GM12875 (cell line): ENCODE measurements at regions not wholly inside any gene's neighbourhood (a gene's known extent, or its start where the extent isn't known, plus 50 kb on each side); places are given as distances from the start of the nearest gene placed in this dataset.
"Not testable (repeated sequence)": the region's sequence is repeated elsewhere in the genome, so short reads cannot be mapped to it uniquely, and the experiment has no call there.

ENCODE experiments used
- H3K4me3 ChIP-seq: one replicate; pipeline ENCODE4 v1.5.1; 2011; ENCODE audit warnings: low read depth, low read length, control low read depth
- TF ChIP-seq, protein P1 (sequence below): IDR thresholded peaks from 2 replicates; pipeline ENCODE4 v1.5.1; 2011; ENCODE audit warnings: low read depth, mild to moderate bottlenecking, control low read depth, inconsistent platforms, low read length, moderate library complexity, borderline replicate concordance; ENCODE audit not compliant: insufficient read depth

DNA sequence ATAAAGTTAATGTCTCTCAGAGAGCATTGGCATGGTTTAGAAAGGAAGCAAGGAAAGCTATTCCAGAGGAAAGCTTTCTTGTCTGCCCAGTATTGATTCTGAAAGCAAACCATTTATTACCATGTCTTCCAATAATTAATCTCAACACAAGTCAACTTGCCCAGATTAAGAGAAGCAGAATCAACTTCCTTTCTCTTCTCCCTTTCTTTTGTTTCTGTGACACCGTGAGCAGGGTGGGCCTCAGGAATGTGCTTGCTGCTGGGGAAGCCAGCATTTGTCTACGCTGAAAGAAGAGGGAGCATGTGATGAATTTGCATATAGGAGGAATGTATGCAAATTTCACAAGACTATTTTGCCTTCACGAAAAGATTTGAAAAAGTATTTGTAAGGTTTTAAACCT is 368.6 kb upstream of the ROPN1 start:
- TF ChIP-seq, protein P1, sequence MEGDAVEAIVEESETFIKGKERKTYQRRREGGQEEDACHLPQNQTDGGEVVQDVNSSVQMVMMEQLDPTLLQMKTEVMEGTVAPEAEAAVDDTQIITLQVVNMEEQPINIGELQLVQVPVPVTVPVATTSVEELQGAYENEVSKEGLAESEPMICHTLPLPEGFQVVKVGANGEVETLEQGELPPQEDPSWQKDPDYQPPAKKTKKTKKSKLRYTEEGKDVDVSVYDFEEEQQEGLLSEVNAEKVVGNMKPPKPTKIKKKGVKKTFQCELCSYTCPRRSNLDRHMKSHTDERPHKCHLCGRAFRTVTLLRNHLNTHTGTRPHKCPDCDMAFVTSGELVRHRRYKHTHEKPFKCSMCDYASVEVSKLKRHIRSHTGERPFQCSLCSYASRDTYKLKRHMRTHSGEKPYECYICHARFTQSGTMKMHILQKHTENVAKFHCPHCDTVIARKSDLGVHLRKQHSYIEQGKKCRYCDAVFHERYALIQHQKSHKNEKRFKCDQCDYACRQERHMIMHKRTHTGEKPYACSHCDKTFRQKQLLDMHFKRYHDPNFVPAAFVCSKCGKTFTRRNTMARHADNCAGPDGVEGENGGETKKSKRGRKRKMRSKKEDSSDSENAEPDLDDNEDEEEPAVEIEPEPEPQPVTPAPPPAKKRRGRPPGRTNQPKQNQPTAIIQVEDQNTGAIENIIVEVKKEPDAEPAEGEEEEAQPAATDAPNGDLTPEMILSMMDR, result no peak
- no peak overlapping the region for H3K4me3 ChIP-seq

DNA sequence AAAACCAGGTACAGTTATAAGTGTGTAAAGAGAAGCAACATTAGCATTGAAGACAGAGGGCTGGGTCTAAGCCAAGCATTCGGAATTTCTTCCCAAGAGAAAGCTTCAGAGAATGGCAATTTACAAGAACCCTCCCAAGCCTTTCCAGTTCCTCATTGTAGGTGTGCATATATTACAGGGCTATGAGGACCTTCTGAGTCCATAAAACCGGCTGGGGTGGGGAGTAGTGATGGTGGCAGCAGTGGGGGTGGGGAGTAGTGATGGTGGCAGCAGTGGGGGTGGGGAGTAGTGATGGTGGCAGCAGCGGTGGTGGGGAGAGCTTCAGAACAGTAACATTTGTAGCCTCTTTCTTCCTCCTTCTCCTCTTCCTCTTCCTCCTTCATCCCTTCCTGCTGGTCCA is 368.7 kb upstream of the UMPS start:
- TF ChIP-seq, protein P1, result no peak
- H3K4me3 ChIP-seq, result no peak overlapping the region

DNA sequence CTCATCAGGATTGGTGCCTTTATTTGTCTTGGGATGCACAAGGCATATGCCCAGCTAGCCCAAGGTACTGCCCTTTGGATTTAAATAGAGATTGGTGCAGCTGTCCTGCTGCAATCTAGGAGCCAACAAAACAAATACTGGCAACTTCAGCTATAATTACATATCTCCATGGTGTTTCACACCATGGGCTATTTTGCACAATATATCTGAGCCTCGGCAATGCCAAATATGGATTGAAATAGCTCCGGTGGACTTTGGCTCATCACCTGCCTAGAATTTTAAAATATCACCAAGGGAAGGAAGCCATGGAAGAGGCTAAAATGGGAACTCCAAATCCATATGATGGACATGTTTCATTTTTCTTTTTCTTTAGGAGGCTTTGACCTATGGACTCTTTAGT is 367.8 kb upstream of the UMPS start:
- TF ChIP-seq, protein P1, result no peak
- H3K4me3 ChIP-seq, result no peak overlapping the region

DNA sequence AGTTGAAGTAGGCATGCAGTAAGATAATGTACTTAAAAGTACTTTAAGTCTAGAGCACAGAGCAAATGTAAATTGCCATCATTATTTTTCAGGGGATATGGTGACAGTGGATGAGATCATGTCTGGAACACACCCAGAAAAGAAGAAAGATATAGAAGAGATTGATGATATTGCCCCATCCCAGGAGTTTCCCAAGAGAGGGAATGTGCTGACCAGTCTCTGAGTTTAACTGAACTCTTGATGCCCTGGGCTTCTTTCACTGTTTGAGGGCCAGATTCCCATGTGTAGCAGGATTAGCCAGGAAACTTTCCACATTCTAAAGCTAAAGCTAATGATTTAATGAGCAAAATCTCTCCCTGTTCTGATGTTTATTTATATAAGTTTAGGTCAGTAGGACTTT is 366.8 kb upstream of the UMPS start:
- H3K4me3 ChIP-seq, result no peak overlapping the region

DNA sequence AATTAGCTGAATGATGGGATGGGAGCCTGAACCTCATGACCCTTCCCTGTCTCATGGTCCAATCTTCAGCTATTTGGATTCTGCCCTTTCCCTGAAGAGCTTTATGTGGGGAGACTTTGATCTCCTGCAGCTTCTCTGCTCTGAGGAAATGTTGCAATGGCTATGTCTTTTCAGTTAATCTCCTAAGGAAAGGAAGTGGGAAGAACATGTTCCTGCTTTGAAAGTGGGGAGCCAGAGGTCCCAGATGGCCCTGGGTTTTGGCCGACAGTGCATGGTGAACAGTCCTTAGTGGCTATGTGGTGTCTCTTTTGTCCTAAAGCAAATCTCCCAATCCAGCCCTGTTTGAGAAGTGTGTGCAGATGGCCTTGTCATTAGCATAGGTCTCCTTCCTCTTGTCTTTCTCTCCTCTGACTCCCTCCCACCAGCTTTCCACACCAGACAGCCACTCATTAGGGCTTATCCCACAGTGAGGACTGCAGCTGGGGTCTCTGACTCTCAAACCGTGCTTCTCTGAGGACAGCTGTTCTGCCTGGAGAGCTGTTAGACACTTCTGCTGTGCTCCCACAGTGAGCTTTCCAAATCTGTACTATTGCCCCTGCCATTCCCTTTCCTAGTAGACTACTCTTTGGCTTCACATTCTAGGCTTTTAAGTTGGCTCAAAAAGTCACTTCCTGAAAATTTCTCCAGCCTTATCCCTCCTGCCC is 365.8 kb upstream of the UMPS start:
- H3K4me3 ChIP-seq, result no peak overlapping the region
- TF ChIP-seq, protein P1, result no peak

More for the DNA sequence above, 366.8 kb upstream of the UMPS start:
- TF ChIP-seq, protein P1, result no peak

DNA sequence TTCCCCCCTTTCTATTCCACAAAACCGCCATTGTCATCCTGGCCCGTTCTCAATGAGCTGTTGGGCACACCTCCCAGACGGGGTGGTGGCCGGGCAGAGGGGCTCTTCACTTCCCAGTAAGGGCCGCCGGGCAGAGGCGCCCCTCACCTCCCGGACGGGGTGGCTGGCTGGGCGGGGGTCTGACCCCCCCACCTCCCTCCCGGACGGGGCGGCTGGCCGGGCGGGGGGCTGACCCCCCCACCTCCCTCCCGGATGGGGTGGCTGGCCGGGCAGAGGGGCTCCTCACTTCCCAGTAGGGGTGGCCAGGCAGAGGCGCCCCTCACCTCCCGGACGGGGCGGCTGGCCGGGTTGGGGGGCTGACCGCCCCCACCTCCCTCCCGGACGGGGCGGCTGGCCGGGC is 363.6 kb upstream of the UMPS start:
- not testable (repeated sequence) for H3K4me3 ChIP-seq

DNA sequence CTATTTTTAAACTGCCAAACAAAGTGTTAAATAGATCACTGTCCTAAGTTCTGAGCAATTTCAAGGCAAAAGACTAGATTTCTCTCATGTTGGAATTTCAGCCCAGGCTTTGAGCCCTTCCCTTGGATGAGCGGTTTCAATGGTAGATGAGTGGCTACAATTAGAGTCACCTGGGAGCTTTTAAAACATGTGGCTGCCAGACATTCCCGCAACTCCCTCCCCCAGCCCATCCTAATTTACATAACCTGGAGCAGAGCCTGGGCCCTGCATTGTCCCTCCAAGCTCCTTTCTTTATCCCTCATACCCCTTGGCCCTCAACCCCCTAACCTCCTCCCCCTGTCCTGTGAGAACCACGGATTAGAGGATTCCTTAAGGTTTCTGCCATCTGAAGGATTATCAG is 357.5 kb upstream of the UMPS start:
- TF ChIP-seq, protein P1, result no peak
- H3K4me3 ChIP-seq, result no peak overlapping the region

DNA sequence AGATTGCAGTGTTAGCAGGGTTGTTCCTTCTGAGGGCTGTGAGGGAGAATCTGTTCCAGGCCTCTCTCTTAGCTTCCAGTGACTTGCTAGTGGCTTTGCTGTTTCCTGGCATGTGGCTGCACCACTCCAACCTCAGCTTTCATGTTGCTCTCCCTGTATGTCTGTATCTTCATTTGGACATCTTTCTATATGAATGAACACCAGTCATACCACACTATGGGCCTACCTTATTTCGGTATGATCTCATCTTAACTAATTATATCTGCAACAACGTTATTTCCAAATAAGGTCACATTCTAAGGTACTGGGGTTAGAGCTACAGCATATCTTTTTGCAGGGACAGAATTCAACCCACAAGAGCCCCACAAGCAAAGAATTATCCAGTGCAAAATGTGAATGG is 356.7 kb upstream of the UMPS start:
- TF ChIP-seq, protein P1, result no peak
- H3K4me3 ChIP-seq, result no peak overlapping the region
